Renal cortex interstitium (tissue), 11 donors: ENCODE measurements at regions not wholly inside any gene's neighbourhood (a gene's known extent, or its start where the extent isn't known, plus 50 kb on each side); places are given as distances from the start of the nearest gene placed in this dataset.

Experiments
- DNase-seq, 11 donors: peaks; one replicate each; pipeline ENCODE4 v3.0.0-alpha.2; 2013; ENCODE audit warnings: low read depth in 9 of 11, low spot score in 4 of 11; ENCODE audit errors: extremely low read depth in 1 of 11

DNA sequence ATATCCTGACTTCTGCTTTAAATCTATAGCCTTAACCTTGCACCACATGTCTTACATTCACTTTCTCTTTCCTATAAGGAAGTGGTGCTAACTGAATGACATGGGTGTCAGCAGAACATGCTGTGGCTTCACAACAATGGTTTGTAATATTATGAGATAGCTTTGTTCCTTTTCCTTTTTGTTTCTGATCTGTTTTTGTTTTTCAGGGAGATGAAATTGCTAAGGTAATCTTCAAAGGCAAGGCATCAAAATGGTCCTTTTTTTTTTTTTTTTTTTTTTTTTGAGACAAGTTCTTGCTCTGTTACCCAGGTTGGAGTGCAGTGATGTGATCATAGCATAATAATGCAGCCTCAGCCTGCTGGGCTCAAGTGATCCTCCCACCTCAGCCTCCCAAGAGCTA is 53.6 kb upstream of the RANBP6 start:
- no peak for DNase-seq

DNA sequence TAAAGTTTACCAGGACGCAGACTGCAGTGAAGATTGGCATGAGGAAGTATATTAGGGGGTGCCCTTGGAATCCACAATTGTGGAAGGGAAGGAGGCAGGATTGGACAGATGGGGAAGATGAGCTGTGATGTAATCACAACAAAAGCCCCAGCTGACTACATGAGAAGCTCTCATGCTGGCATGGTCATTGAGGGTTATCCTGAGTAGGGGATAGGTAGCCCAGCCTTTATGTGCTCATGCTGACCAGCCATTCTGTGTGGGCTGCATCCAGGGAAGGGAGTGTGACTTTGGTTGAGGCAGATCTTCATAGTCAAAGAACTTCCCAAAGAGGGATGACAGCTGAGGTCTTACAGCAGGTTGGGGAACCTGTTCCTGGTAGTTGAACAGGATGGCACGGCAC is 52.0 kb upstream of the RANBP6 start:
- DNase-seq: no peak
